B cell (primary cell): ENCODE measurements at regions not wholly inside any gene's neighbourhood (a gene's known extent, or its start where the extent isn't known, plus 50 kb on each side); places are given as distances from the start of the nearest gene placed in this dataset.

ENCODE experiments used
- ATAC-seq: fragments of 200-7000 bp; cut with Tn5 transposase; one replicate; pipeline ENCODE4 v1.10.0; 2021; ENCODE audit warnings: low read depth, mild to moderate bottlenecking, moderate number of reproducible peaks, moderate library complexity
- CTCF ChIA-PET: fragments of 350-600 bp; sonication (Branson Sonifier 250); formaldehyde crosslinking; loops from one replicate; lab custom pipeline; 2021; ENCODE audit warnings: antibody characterized with exemption, inconsistent platforms; lab: Charles Lee
- POLR2A ChIA-PET: fragments of 350-600 bp; sonication (Branson Sonifier 250); formaldehyde crosslinking; loops from one replicate; lab custom pipeline; 2021; ENCODE audit warnings: antibody characterized with exemption; lab: Charles Lee
- DNase-seq: peaks from one replicate; pipeline ENCODE4 v3.0.0; 2013
- H2AFZ ChIP-seq: 2 replicates; pipeline ENCODE4 v1.6.1; 2012; ENCODE audit warnings: mild to moderate bottlenecking, low read depth, low read length; ENCODE audit not compliant: insufficient read depth, poor library complexity, severe bottlenecking
- H3K27ac ChIP-seq, 2 donors: 1 replicate in 1 of 2; 2 replicates in 1 of 2; pipeline ENCODE4 v1.5.1; 2012 to 2013; ENCODE audit warnings: low read length in 2 of 2, mild to moderate bottlenecking in 2 of 2, moderate library complexity in 1 of 2
- H3K27me3 ChIP-seq, 4 experiments: fragments of 200-600 bp in 1 of 4; sonication (generic) in 1 of 4; replicated peaks in 1 of 4; 1 replicate in 2 of 4; 2 replicates in 2 of 4; pipeline versions ENCODE4 v1.6.1 to v1.7.0; 2013 to 2016; ENCODE audit warnings: low read length in 3 of 4, mild to moderate bottlenecking in 2 of 4, mixed read lengths in 1 of 4, moderate library complexity in 1 of 4; ENCODE audit not compliant: insufficient read depth in 4 of 4, control insufficient read depth in 3 of 4; ENCODE audit errors: control extremely low read depth in 1 of 4
- H3K36me3 ChIP-seq, 2 experiments: replicated peaks in 1 of 2; 1 replicate in 1 of 2; 2 replicates in 1 of 2; pipeline versions ENCODE4 v1.6.1 to v1.7.1; 2013; ENCODE audit warnings: low read length in 1 of 2; ENCODE audit not compliant: insufficient read depth in 2 of 2, control insufficient read depth in 1 of 2; ENCODE audit errors: control extremely low read depth in 1 of 2, extremely low read depth in 1 of 2
- H3K4me1 ChIP-seq, 2 donors: fragments of 200-600 bp in 1 of 2; sonication (generic) in 1 of 2; 1 replicate in 1 of 2; 2 replicates in 1 of 2; pipeline versions ENCODE4 v1.5.1 to v1.6.1; 2013 to 2017; ENCODE audit warnings: low read length in 2 of 2; ENCODE audit not compliant: control insufficient read depth in 2 of 2, insufficient read depth in 2 of 2
- H3K4me2 ChIP-seq: replicated peaks from 2 replicates; pipeline ENCODE3; 2012; ENCODE audit warnings: mild to moderate bottlenecking, low read depth, low read length; ENCODE audit not compliant: poor library complexity, severe bottlenecking
- H3K4me3 ChIP-seq, 5 experiments: fragments of 200-600 bp in 1 of 5; sonication (generic) in 1 of 5; 1 replicate in 3 of 5; 2 replicates in 2 of 5; pipeline versions ENCODE4 v1.5.1 to v1.7.0; 2011 to 2016; ENCODE audit warnings: low read length in 4 of 5, mild to moderate bottlenecking in 4 of 5, low read depth in 2 of 5, control low read depth in 1 of 5, moderate library complexity in 1 of 5; ENCODE audit not compliant: insufficient read depth in 1 of 5; ENCODE audit errors: control extremely low read depth in 1 of 5, extremely low read depth in 1 of 5
- H3K79me2 ChIP-seq: fragments of 200-600 bp; sonication (generic); one replicate; pipeline ENCODE4 v1.6.0; 2016; ENCODE audit warnings: low read length; ENCODE audit not compliant: control insufficient read depth, insufficient read depth
- H3K9ac ChIP-seq: fragments of 200-600 bp; sonication (generic); 2 replicates; pipeline ENCODE4 v1.6.1; 2017; ENCODE audit warnings: mild to moderate bottlenecking, low read length, moderate library complexity
- H3K9me3 ChIP-seq, 3 donors: one replicate each; pipeline versions ENCODE4 v1.6.1 to v1.7.1; 2013; ENCODE audit warnings: low read length in 2 of 3; ENCODE audit not compliant: control insufficient read depth in 2 of 3, insufficient read depth in 1 of 3; ENCODE audit errors: control extremely low read depth in 1 of 3
- H4K20me1 ChIP-seq: 2 replicates; pipeline ENCODE4 v1.6.0; 2012; ENCODE audit warnings: mild to moderate bottlenecking, low read length; ENCODE audit not compliant: insufficient read depth, control insufficient read depth, poor library complexity, severe bottlenecking
- H3K27ac Mint-ChIP-seq: one replicate; pipeline ENCODE4 v1.8.0; 2021; ENCODE audit warnings: mixed read lengths
- H3K27me3 Mint-ChIP-seq: one replicate; pipeline ENCODE4 v1.8.0; 2021; ENCODE audit warnings: mixed read lengths
- H3K4me1 Mint-ChIP-seq: one replicate; pipeline ENCODE4 v1.8.0; 2021; ENCODE audit warnings: mixed read lengths
- H3K4me3 Mint-ChIP-seq: one replicate; pipeline ENCODE4 v1.8.0; 2021; ENCODE audit warnings: mixed read lengths
- H3K9me3 Mint-ChIP-seq: one replicate; pipeline ENCODE4 v1.8.0; 2022; ENCODE audit warnings: mixed read lengths; ENCODE audit not compliant: insufficient read depth
- EZH2 ChIP-seq: IDR thresholded peaks from 2 replicates; pipeline ENCODE4 v1.6.1; 2012; ENCODE audit warnings: borderline replicate concordance, low read depth, mild to moderate bottlenecking, moderate library complexity, low read length; ENCODE audit not compliant: insufficient read depth, poor library complexity, severe bottlenecking
- WGBS: methylation state at CpG from one replicate; pipeline ENCODE4 v1.1.5; 2013; ENCODE audit warnings: missing lambda C conversion rate; ENCODE audit not compliant: insufficient coverage; 5-methylcytosine and 5-hydroxymethylcytosine counted together
- intact Hi-C: fragments of 100-400 bp; cut with micrococcal nuclease; formaldehyde crosslinking; loops from one replicate; pipeline ENCODE4 v1.10.0; 2022
- TF ChIP-seq, protein P1 (sequence below): fragments of 200-600 bp; IDR thresholded peaks from one replicate; pipeline ENCODE4 v1.8.0; 2022; ENCODE audit warnings: antibody characterized with exemption, mild to moderate bottlenecking

DNA sequence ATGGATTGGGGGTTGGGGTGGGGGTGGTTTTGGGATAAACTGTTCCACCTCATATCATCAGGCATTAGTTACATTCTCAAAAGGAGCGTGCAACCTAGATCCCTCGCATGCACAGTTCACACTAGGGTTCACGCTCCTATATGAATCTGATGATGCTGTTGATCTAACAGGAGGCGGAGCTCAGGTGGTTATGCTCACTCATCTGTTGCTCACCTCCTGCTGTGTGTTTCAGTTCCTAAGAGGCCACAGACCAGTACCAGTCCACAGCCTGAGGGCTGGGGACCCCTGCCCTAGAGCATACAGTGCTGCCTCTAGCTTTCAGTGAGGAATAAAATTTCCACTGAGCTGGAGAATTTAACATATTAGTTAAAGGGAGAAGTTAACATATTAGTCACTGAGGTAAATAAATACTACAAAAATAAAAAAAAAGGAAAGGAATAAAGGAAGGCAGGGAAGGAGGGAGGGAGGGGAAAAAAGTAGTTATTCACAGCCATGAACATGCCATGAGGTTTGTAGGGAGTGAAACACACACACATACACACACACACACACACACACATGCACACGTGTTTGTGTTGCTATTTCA lies 612.7 kb upstream of the TBX3 start:
- Histone ChIP-seq H3K27ac (no peak overlapping the region), H4K20me1 (no peaks in the 10 kb centered on the region), H3K4me1 (no peaks in the 10 kb centered on the region), H3K79me2 (no peaks in the 10 kb centered on the region), H2AFZ (no peak overlapping the region), H3K4me3 (no peak overlapping the region), H3K4me2 (no peak overlapping the region), H3K9ac (no peak overlapping the region), H3K36me3 (no peaks in the 10 kb centered on the region), H3K27me3 (no peaks in the 10 kb centered on the region), H3K9me3 (no peaks in the 10 kb centered on the region)
- ATAC-seq (no peak), DNase-seq (no peak)
- no peak overlapping the region for H3K27ac Mint-ChIP-seq
- ChIA-PET CTCF (interaction anchor here (0.7 kb wide), 1 partner anchor 11 kb away, joined by 3 read pairs; no protein-coding TSS in a partner anchor), POLR2A (no interaction called here)
- no peaks in the 10 kb centered on the region for H3K4me1 Mint-ChIP-seq
- H3K9me3 Mint-ChIP-seq = no peaks in the 10 kb centered on the region
- TF ChIP-seq, protein P1, sequence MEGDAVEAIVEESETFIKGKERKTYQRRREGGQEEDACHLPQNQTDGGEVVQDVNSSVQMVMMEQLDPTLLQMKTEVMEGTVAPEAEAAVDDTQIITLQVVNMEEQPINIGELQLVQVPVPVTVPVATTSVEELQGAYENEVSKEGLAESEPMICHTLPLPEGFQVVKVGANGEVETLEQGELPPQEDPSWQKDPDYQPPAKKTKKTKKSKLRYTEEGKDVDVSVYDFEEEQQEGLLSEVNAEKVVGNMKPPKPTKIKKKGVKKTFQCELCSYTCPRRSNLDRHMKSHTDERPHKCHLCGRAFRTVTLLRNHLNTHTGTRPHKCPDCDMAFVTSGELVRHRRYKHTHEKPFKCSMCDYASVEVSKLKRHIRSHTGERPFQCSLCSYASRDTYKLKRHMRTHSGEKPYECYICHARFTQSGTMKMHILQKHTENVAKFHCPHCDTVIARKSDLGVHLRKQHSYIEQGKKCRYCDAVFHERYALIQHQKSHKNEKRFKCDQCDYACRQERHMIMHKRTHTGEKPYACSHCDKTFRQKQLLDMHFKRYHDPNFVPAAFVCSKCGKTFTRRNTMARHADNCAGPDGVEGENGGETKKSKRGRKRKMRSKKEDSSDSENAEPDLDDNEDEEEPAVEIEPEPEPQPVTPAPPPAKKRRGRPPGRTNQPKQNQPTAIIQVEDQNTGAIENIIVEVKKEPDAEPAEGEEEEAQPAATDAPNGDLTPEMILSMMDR = no peak
- WGBS = 100% methylated on average over 2 of the region's 5 CpGs
- H3K27me3 Mint-ChIP-seq = no peaks in the 10 kb centered on the region
- intact Hi-C loops = no loop called here
- no peak overlapping the region for H3K4me3 Mint-ChIP-seq

DNA sequence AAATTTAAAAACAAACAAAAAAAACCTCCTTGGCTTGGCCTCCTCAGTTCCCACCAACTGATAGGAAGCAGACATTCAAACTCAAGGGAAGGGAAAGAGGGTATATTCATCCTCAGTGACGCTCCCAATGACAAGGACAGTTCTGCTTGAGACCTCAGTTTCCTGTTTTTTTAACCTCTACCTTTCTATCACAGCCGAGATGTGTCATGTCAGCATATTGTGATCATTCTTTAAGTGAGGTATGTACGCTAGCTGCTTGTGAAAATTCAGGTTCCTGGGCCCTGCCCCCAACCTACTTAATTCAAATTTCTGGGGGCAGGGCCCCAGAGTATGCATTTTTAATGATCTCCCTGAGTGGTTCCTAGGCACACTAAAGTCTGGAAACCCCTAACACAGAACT lies 611.9 kb upstream of the TBX3 start:
- H3K79me2 ChIP-seq = no peaks in the 10 kb centered on the region
- TF ChIP-seq EZH2 = no peak
- TF ChIP-seq, protein P1 = no peak
- Mint-ChIP-seq H3K27me3 (no peaks in the 10 kb centered on the region), H3K4me3 (no peak overlapping the region), H3K27ac (no peak overlapping the region), H3K9me3 (no peaks in the 10 kb centered on the region), H3K4me1 (no peaks in the 10 kb centered on the region)
- H2AFZ ChIP-seq = no peak overlapping the region
- H3K27ac ChIP-seq = no peak overlapping the region
- no peak overlapping the region for H3K4me2 ChIP-seq
- H3K9ac ChIP-seq = no peak overlapping the region
- no peaks in the 10 kb centered on the region for H3K27me3 ChIP-seq
- H4K20me1 ChIP-seq = no peaks in the 10 kb centered on the region
- ATAC-seq = no peak
- ChIA-PET CTCF (interaction anchor here (0.7 kb wide), 1 partner anchor 12 kb away, joined by 3 read pairs; no protein-coding TSS in a partner anchor), POLR2A (no interaction called here)
- intact Hi-C loops = no loop called here
- no peaks in the 10 kb centered on the region for H3K36me3 ChIP-seq
- DNase-seq = no peak
- H3K4me1 ChIP-seq = no peaks in the 10 kb centered on the region
- H3K9me3 ChIP-seq = no peaks in the 10 kb centered on the region
- WGBS = no CpG with 5 or more reads among the region's 3 CpGs
- no peak overlapping the region for H3K4me3 ChIP-seq
